Progenitor cell of endocrine pancreas (in vitro differentiated cells): ENCODE measurements at regions not wholly inside any gene's neighbourhood (a gene's known extent, or its start where the extent isn't known, plus 50 kb on each side); places are given as distances from the start of the nearest gene placed in this dataset.

ENCODE experiments used
- DNase-seq: peaks from one replicate; pipeline ENCODE4 v3.0.0; 2021; ENCODE audit warnings: low spot score; ENCODE audit not compliant: unreplicated experiment
- H3K27ac Mint-ChIP-seq: 2 replicates; pipeline ENCODE4 v1.8.0; 2021; ENCODE audit warnings: mild to moderate bottlenecking, moderate library complexity, mixed read lengths
- H3K27me3 Mint-ChIP-seq: 2 replicates; pipeline ENCODE4 v1.8.0; 2021; ENCODE audit warnings: mixed read lengths
- H3K36me3 Mint-ChIP-seq: 2 replicates; pipeline ENCODE4 v1.8.0; 2022; ENCODE audit warnings: mixed read lengths; ENCODE audit not compliant: insufficient read depth
- H3K4me1 Mint-ChIP-seq: 2 replicates; pipeline ENCODE4 v1.8.0; 2021; ENCODE audit warnings: low read depth, mixed read lengths
- H3K4me3 Mint-ChIP-seq: 2 replicates; pipeline ENCODE4 v1.8.0; 2021; ENCODE audit warnings: low read depth, mild to moderate bottlenecking, moderate library complexity, mixed read lengths
- H3K9me3 Mint-ChIP-seq: 2 replicates; pipeline ENCODE4 v1.8.0; 2021; ENCODE audit warnings: low read depth, mixed read lengths
- TF ChIP-seq, protein P1 (sequence below): fragments of 200-600 bp; sonication (generic); IDR thresholded peaks from one replicate; pipeline ENCODE4 v1.5.0; 2021; ENCODE audit warnings: antibody characterized with exemption, mild to moderate bottlenecking; ENCODE audit not compliant: unreplicated experiment

GRCh38 chr6:109290143-109290931 lies 91.9 kb downstream of the CD164 start:
- H3K4me1 Mint-ChIP-seq: peaks cover 13% of the 10 kb centered on the region
- no peak overlapping the region for H3K4me3 Mint-ChIP-seq
- H3K27me3 Mint-ChIP-seq: peaks cover 5% of the 10 kb centered on the region
- H3K9me3 Mint-ChIP-seq: no peaks in the 10 kb centered on the region
- no peak for DNase-seq
- no peaks in the 10 kb centered on the region for H3K36me3 Mint-ChIP-seq
- TF ChIP-seq, protein P1, sequence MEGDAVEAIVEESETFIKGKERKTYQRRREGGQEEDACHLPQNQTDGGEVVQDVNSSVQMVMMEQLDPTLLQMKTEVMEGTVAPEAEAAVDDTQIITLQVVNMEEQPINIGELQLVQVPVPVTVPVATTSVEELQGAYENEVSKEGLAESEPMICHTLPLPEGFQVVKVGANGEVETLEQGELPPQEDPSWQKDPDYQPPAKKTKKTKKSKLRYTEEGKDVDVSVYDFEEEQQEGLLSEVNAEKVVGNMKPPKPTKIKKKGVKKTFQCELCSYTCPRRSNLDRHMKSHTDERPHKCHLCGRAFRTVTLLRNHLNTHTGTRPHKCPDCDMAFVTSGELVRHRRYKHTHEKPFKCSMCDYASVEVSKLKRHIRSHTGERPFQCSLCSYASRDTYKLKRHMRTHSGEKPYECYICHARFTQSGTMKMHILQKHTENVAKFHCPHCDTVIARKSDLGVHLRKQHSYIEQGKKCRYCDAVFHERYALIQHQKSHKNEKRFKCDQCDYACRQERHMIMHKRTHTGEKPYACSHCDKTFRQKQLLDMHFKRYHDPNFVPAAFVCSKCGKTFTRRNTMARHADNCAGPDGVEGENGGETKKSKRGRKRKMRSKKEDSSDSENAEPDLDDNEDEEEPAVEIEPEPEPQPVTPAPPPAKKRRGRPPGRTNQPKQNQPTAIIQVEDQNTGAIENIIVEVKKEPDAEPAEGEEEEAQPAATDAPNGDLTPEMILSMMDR: no peak
- no peak overlapping the region for H3K27ac Mint-ChIP-seq

GRCh38 chr6:109285366-109285765 lies 96.9 kb downstream of the CD164 start:
- H3K4me3 Mint-ChIP-seq: no peak overlapping the region
- H3K9me3 Mint-ChIP-seq: no peaks in the 10 kb centered on the region
- no peak overlapping the region for H3K27ac Mint-ChIP-seq
- no peaks in the 10 kb centered on the region for H3K36me3 Mint-ChIP-seq
- H3K4me1 Mint-ChIP-seq: peaks cover 3% of the 10 kb centered on the region
- TF ChIP-seq, protein P1: no peak
- DNase-seq: no peak
- H3K27me3 Mint-ChIP-seq: peaks cover 5% of the 10 kb centered on the region

DNA sequence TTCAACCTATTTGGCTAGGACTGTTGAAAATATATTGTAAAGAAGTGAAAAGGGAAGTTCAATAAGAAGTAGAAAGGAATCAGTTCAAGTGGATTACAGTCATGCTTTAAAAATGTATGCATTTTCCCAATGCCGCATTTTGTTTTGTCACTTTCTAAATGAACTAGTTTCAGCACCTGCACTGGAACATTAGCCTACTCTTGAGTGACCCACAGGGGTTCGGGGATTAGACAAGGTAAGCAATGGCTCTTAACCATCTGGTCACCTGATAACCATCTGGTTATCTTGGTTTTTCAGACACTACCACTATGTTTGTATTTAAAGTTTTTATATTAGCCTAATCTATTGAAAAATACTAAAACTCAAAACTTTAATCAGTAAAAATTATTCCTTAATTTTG lies 97.6 kb downstream of the CD164 start:
- peaks cover 5% of the 10 kb centered on the region for H3K27me3 Mint-ChIP-seq
- TF ChIP-seq, protein P1: no peak
- H3K4me1 Mint-ChIP-seq: peaks cover 3% of the 10 kb centered on the region
- H3K9me3 Mint-ChIP-seq: no peaks in the 10 kb centered on the region
- no peak overlapping the region for H3K27ac Mint-ChIP-seq
- DNase-seq: no peak
- no peaks in the 10 kb centered on the region for H3K36me3 Mint-ChIP-seq
- no peak overlapping the region for H3K4me3 Mint-ChIP-seq

- Mint-ChIP-seq H3K36me3 (no peaks in the 10 kb centered on the region), H3K4me3 (no peak overlapping the region), H3K27ac (no peak overlapping the region), H3K4me1 (peaks cover 3% of the 10 kb centered on the region), H3K9me3 (no peaks in the 10 kb centered on the region), H3K27me3 (peaks cover 2% of the 10 kb centered on the region)
- no peak for DNase-seq
- TF ChIP-seq, protein P1: no peak
Measured at GRCh38 chr6:109282756-109283155, 99.5 kb downstream of the CD164 start.

- TF ChIP-seq, protein P1: no peak
- DNase-seq: no peak
- Mint-ChIP-seq H3K27ac (no peak overlapping the region), H3K9me3 (peaks cover 4% of the 10 kb centered on the region), H3K4me3 (no peak overlapping the region), H3K27me3 (no peaks in the 10 kb centered on the region), H3K4me1 (no peaks in the 10 kb centered on the region), H3K36me3 (no peaks in the 10 kb centered on the region)
Measured at GRCh38 chr6:109279628-109280027, 102.6 kb downstream of the CD164 start.
